Prostate gland (tissue), 2 donors: ENCODE measurements at regions not wholly inside any gene's neighbourhood (a gene's known extent, or its start where the extent isn't known, plus 50 kb on each side); places are given as distances from the start of the nearest gene placed in this dataset.

Experiments
- POLR2AphosphoS5 ChIP-seq: sonication (generic); formaldehyde crosslinking; IDR thresholded peaks from one replicate; pipeline ENCODE4 v1.6.1; 2017; ENCODE audit warnings: antibody characterized with exemption
- TF ChIP-seq, protein P1 (sequence below), 4 experiments: fragments of 200-600 bp in 2 of 4; fragments of 450-650 bp in 2 of 4; sonication (generic) in 2 of 4; IDR thresholded peaks; 1 replicate in 3 of 4; 2 replicates in 1 of 4; pipeline ENCODE4 v1.5.1; 2016 to 2019; ENCODE audit warnings: antibody characterized with exemption in 4 of 4, mild to moderate bottlenecking in 2 of 4, moderate library complexity in 2 of 4

DNA sequence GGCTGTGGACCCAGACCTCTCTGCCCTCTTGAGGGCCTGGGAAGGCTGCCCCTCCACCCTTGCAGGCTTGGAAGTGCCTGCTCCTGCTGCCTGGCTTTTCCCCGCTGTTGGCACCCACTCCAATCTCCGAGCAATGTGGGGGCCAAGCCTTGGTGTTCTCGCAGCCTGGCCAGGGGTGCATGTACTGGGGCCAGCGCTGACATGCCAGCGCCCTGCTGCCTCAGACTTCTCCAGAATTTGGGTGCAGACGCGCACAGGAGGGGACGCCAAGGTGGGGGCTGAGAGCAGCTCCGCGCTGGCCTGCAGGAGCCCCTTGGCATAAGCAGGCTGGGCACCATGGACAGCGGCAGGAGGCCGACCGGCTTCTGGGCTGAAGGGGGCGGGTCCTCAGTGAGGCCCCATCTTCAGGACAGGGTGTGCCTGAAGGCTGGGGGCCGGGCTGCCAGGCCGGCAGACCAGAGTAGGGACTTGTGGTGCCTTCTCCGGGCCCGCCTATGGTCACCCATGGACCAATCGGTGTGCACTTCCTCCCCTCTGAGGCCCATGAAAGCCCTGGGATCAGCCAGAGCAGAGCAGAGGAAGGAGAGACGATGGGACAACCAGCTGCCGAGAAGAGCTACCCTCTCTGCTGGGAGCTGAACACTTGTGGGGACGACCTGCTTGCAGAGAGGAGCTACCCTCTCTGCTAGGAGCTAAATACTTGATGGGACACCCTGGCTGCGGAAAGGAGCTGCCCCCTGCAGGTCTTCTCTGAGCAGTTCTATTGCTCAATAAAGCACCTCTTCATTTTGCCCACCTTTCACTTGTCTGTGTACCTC is 118.3 kb downstream of the DNAAF6 start:
- TF ChIP-seq, protein P1, sequence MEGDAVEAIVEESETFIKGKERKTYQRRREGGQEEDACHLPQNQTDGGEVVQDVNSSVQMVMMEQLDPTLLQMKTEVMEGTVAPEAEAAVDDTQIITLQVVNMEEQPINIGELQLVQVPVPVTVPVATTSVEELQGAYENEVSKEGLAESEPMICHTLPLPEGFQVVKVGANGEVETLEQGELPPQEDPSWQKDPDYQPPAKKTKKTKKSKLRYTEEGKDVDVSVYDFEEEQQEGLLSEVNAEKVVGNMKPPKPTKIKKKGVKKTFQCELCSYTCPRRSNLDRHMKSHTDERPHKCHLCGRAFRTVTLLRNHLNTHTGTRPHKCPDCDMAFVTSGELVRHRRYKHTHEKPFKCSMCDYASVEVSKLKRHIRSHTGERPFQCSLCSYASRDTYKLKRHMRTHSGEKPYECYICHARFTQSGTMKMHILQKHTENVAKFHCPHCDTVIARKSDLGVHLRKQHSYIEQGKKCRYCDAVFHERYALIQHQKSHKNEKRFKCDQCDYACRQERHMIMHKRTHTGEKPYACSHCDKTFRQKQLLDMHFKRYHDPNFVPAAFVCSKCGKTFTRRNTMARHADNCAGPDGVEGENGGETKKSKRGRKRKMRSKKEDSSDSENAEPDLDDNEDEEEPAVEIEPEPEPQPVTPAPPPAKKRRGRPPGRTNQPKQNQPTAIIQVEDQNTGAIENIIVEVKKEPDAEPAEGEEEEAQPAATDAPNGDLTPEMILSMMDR (IDR thresholded peaks at IDR 0.05) = no peak
- TF ChIP-seq POLR2AphosphoS5 = no peak
